Endothelial cell of umbilical vein (primary cell): ENCODE measurements at regions not wholly inside any gene's neighbourhood (a gene's known extent, or its start where the extent isn't known, plus 50 kb on each side); places are given as distances from the start of the nearest gene placed in this dataset.

Experiments
- CTCF ChIP-seq, 2 donors: IDR thresholded peaks; 1 replicate in 1 of 2; 2 replicates in 1 of 2; pipeline ENCODE4 v1.5.1; 2011; ENCODE audit warnings: low read length in 2 of 2, mild to moderate bottlenecking in 2 of 2, moderate library complexity in 2 of 2, control low read depth in 1 of 2, inconsistent platforms in 1 of 2, low read depth in 1 of 2; ENCODE audit not compliant: insufficient read depth in 1 of 2; ENCODE audit errors: extremely low read depth in 1 of 2
- EZH2 ChIP-seq: IDR thresholded peaks from 2 replicates; pipeline ENCODE4 v1.6.1; 2012; ENCODE audit warnings: borderline replicate concordance, low read depth, mild to moderate bottlenecking, moderate library complexity, low read length, inconsistent platforms; ENCODE audit not compliant: severe bottlenecking
- FOS ChIP-seq: IDR thresholded peaks from 2 replicates; pipeline ENCODE4 v1.6.1; 2011; ENCODE audit warnings: mild to moderate bottlenecking, low read length, moderate library complexity, borderline replicate concordance; ENCODE audit not compliant: insufficient read depth
- GATA2 ChIP-seq: IDR thresholded peaks from 2 replicates; pipeline ENCODE4 v1.7.0; 2011; ENCODE audit warnings: low read depth, mild to moderate bottlenecking, moderate library complexity, mixed read lengths, low read length; ENCODE audit not compliant: insufficient read length, insufficient read depth
- POLR2A ChIP-seq: IDR thresholded peaks from 2 replicates; pipeline ENCODE4 v1.6.1; 2012; ENCODE audit warnings: low read depth, mild to moderate bottlenecking, control low read depth, low read length

GRCh38 chrX:63128509-63128908, 222.6 kb downstream of the SPIN4 start:
- TF ChIP-seq CTCF (IDR thresholded peaks at IDR 0.05; ENCODE audit: extremely low read depth in 1 of 2, insufficient read depth in 1 of 2, low read depth in 1 of 2, low read length in 2 of 2) (no peak), EZH2 (no peak), POLR2A (no peak), GATA2 (no peak), FOS (no peak)
